ENCODE measurements at regions not wholly inside any gene's neighbourhood (a gene's known extent, or its start where the extent isn't known, plus 50 kb on each side); places are given as distances from the start of the nearest gene placed in this dataset.

DNA sequence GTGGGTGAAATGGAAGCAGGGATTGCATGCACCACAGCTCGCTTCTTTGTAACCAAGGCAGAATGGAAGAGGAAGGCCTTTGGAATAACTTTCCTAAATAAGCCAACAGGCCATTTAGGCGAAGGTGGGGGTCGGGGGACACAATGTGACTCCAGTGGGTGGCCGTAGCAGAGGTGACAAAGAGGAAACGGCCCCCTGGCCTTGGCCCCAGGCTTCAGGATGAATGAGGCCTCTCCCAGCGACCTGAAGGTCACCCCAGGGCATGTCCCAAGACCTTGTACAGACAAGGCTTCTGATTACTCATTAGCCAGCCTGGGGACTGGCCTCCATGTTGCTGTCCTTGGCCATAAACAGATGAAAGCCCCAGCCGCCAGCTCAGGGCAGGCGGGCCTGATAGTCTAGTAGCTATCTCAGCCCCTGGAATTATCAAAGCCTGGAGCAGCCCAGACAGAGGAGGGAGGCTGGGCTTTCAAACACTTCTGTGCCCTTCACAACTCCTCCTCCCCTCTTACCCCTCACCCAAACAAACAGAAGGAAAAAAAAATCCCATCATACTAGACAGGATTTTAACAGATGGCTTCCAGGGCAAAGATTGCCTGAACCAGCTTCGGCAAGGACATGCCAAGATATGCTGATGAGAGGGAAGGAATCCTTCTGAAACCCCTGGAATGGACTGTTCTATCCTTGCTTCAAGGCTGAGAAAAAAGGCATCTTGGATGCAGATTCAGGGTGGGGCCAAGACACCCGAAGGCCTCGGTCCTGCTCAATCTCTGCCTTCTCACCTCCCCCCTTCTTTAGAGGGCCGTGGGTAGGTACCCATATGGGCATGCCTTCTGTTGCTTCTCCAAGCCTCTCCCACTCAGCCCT, 142.3 kb upstream of the PARP11 start:
- no peak for TF ChIP-seq POLR2A (IDR thresholded peaks at IDR 0.05)
- TF ChIP-seq, protein P1, sequence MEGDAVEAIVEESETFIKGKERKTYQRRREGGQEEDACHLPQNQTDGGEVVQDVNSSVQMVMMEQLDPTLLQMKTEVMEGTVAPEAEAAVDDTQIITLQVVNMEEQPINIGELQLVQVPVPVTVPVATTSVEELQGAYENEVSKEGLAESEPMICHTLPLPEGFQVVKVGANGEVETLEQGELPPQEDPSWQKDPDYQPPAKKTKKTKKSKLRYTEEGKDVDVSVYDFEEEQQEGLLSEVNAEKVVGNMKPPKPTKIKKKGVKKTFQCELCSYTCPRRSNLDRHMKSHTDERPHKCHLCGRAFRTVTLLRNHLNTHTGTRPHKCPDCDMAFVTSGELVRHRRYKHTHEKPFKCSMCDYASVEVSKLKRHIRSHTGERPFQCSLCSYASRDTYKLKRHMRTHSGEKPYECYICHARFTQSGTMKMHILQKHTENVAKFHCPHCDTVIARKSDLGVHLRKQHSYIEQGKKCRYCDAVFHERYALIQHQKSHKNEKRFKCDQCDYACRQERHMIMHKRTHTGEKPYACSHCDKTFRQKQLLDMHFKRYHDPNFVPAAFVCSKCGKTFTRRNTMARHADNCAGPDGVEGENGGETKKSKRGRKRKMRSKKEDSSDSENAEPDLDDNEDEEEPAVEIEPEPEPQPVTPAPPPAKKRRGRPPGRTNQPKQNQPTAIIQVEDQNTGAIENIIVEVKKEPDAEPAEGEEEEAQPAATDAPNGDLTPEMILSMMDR (IDR thresholded peaks at IDR 0.05), result no peak
- no peak for DNase-seq
- Histone ChIP-seq H3K4me1 (no peaks in the 10 kb centered on the region), H3K4me3 (no peak overlapping the region), H3K27me3 (no peaks in the 10 kb centered on the region), H3K36me3 (no peaks in the 10 kb centered on the region), H3K9me3 (no peaks in the 10 kb centered on the region), H3K27ac (no peak overlapping the region)
- intact Hi-C loops (cut with DNase I; ENCODE audit: low total_unique reads), result no loop called here

DNA sequence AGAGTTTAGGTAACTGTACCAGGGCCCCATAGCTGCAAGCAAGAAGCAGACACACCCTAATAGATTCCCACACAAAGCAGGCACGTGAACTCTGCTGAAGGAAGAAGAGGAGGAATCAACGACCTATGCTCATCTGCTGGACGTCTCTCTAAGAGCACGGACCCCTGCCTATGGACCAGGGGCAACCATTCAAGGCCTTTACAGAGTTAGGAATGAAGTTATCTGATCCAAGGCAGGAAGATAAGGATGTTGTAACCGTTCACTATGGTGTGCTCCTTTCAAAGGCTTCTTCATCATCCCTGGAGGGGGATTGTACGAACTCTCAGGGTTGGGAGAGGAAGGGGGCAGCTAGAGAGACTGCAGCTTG, 141.6 kb upstream of the PARP11 start:
- intact Hi-C loops (cut with DNase I; ENCODE audit: low total_unique reads), result no loop called here
- DNase-seq, result no peak
- Histone ChIP-seq H3K4me3 (no peak overlapping the region), H3K9me3 (no peaks in the 10 kb centered on the region), H3K27me3 (no peaks in the 10 kb centered on the region), H3K36me3 (no peaks in the 10 kb centered on the region), H3K27ac (no peak overlapping the region), H3K4me1 (no peaks in the 10 kb centered on the region)
- TF ChIP-seq, protein P1 (IDR thresholded peaks at IDR 0.05), result no peak

DNA sequence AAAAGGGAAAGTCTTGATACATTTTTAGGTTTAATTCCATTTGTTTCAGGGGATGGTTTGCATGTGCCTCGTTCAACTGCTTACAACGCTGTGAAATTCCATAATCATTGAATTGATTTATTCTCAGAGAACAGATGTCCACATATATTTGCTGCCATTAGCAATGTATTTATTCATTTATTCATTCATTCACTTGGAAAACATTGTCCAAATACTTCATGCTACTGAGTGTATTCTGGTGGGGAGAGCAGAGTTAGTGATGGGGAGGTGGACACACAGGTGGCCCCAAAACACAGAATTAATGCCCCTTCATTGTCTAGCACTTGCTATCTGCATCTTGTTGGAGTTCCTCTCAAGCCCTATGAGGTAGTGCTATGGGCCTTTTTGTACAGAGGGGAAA, 141.2 kb upstream of the PARP11 start:
- Histone ChIP-seq H3K9me3 (no peaks in the 10 kb centered on the region), H3K27me3 (no peaks in the 10 kb centered on the region), H3K36me3 (no peaks in the 10 kb centered on the region), H3K27ac (no peak overlapping the region), H3K4me3 (no peak overlapping the region), H3K4me1 (no peaks in the 10 kb centered on the region)
- intact Hi-C loops (cut with DNase I; ENCODE audit: low total_unique reads), result no loop called here
- no peak for TF ChIP-seq POLR2A (IDR thresholded peaks at IDR 0.05)
- TF ChIP-seq, protein P1 (IDR thresholded peaks at IDR 0.05), result no peak
- DNase-seq, result no peak

DNA sequence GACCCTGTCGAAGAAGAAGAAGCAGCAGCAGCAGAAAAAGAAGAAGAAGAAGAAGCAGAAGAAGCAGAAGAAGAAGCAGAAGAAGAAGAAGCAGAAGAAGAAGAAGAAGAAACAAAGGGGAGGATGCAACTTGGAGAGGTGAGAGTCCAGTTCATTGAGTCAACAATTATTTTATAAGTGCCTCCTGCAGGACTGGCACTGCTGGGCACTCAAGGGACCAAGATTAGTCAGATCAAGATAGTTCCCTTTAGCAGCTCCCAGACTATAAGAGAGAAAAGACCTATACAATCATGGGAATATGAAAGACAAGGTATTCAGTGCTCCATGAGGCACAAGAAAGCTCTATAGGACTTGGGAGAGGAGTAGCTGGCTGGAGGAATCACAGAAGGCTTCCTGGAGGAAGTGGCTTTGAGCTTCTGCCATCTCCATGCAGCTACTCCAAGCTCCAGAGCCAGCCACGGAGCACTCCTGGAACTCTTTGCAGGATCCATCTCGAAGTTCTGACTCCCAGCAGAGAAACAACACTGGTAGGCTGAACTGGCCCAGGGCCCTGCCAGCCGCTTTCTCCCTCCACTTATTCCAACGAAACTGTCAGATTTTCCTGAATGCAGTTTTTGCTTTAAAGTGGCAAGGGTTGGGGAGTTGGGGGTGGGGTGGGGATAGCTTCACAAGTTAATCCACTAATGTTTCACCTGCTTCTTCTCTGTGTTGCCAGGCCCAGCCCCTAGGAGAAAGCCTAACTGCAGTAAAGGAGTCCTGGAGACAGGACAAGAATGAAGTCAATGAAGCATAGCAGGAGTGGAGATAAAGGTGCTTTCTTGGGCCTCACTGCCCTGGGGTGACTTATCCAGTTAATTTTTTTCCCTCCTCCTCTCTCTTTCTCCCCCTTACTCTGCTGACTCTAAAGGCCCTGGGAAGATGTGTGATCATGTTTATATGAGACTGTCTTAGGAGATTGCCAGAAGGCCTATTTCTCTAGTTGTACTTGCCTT, 140.1 kb upstream of the PARP11 start:
- no peaks in the 10 kb centered on the region for H3K9me3 ChIP-seq
- TF ChIP-seq, protein P1 (IDR thresholded peaks at IDR 0.05), result no peak
- TF ChIP-seq POLR2A (IDR thresholded peaks at IDR 0.05), result no peak
- H3K27ac ChIP-seq, result no peak overlapping the region
- DNase-seq, result no peak
- no peaks in the 10 kb centered on the region for H3K27me3 ChIP-seq
- intact Hi-C loops (cut with DNase I; ENCODE audit: low total_unique reads), result no loop called here
- no peaks in the 10 kb centered on the region for H3K4me1 ChIP-seq
- no peak overlapping the region for H3K4me3 ChIP-seq
- no peaks in the 10 kb centered on the region for H3K36me3 ChIP-seq

GRCh38 chr12:4012073-4012472, 138.9 kb upstream of the PARP11 start:
- H3K27ac ChIP-seq, result no peak overlapping the region

More at GRCh38 chr12:4012073-4012472, 138.9 kb upstream of the PARP11 start:
- Histone ChIP-seq H3K4me3 (no peak overlapping the region), H3K36me3 (no peaks in the 10 kb centered on the region), H3K9me3 (no peaks in the 10 kb centered on the region), H3K4me1 (no peaks in the 10 kb centered on the region), H3K27me3 (no peaks in the 10 kb centered on the region)
- DNase-seq, result no peak
- no peak for TF ChIP-seq POLR2A (IDR thresholded peaks at IDR 0.05)
- TF ChIP-seq, protein P1 (IDR thresholded peaks at IDR 0.05), result no peak
- intact Hi-C loops (cut with DNase I; ENCODE audit: low total_unique reads), result no loop called here

Measured in uterus (tissue), 3 donors.